Esophagus squamous epithelium (tissue), 5 donors: ENCODE measurements at regions not wholly inside any gene's neighbourhood (a gene's known extent, or its start where the extent isn't known, plus 50 kb on each side); places are given as distances from the start of the nearest gene placed in this dataset.
"Not testable (repeated sequence)": the region's sequence is repeated elsewhere in the genome, so short reads cannot be mapped to it uniquely, and the experiment has no call there.

Experiments
- DNase-seq: peaks from one replicate; lab custom pipeline; 2025; lab: John Stamatoyannopoulos, UW
- H3K27ac ChIP-seq, 4 donors: fragments of 200-600 bp; sonication (generic); one replicate each; pipeline ENCODE4 v1.5.1; 2016 to 2019; ENCODE audit warnings: mild to moderate bottlenecking in 1 of 4
- H3K27me3 ChIP-seq, 4 donors: fragments of 200-600 bp; sonication (generic); 1 replicate in 3 of 4; 2 replicates in 1 of 4; pipeline versions ENCODE4 v1.5.1 to v1.6.0; 2017 to 2021; ENCODE audit warnings: antibody characterized with exemption in 1 of 4
- H3K36me3 ChIP-seq, 3 donors: fragments of 200-600 bp; sonication (generic); one replicate each; pipeline ENCODE4 v1.5.1; 2016 to 2019
- H3K4me1 ChIP-seq, 3 donors: fragments of 200-600 bp; sonication (generic); one replicate each; pipeline ENCODE4 v1.5.1; 2017 to 2019
- H3K4me3 ChIP-seq, 4 donors: fragments of 200-600 bp; sonication (generic); 1 replicate in 3 of 4; 2 replicates in 1 of 4; pipeline ENCODE4 v1.5.1; 2016 to 2019; ENCODE audit warnings: mild to moderate bottlenecking in 2 of 4, moderate library complexity in 1 of 4
- H3K9me3 ChIP-seq, 3 donors: fragments of 200-600 bp; sonication (generic); one replicate each; pipeline ENCODE4 v1.5.1; 2016 to 2019
- POLR2A ChIP-seq, 4 donors: fragments of 450-650 bp; IDR thresholded peaks; one replicate each; pipeline ENCODE4 v1.6.1; 2017; ENCODE audit warnings: antibody characterized with exemption in 4 of 4, mild to moderate bottlenecking in 4 of 4, moderate library complexity in 3 of 4
- WGBS, 2 donors: methylation state at CpG; one replicate each; pipeline ENCODE4 v1.1.5; 2018; 5-methylcytosine and 5-hydroxymethylcytosine counted together
- intact Hi-C: fragments of 100-400 bp; cut with DNase I; formaldehyde crosslinking; loops from one replicate; pipeline ENCODE4 v1.15.0; 2022
- TF ChIP-seq, protein P1 (sequence below), 6 experiments: fragments of 450-650 bp in 4 of 6; fragments of 200-600 bp in 2 of 6; sonication (generic) in 2 of 6; IDR thresholded peaks; one replicate each; pipeline ENCODE4 v1.5.1; 2016 to 2019; ENCODE audit warnings: antibody characterized with exemption in 6 of 6, mild to moderate bottlenecking in 4 of 6, moderate library complexity in 4 of 6
- donor health status: DM: yes; HTN: yes; CAD: no.

DNA sequence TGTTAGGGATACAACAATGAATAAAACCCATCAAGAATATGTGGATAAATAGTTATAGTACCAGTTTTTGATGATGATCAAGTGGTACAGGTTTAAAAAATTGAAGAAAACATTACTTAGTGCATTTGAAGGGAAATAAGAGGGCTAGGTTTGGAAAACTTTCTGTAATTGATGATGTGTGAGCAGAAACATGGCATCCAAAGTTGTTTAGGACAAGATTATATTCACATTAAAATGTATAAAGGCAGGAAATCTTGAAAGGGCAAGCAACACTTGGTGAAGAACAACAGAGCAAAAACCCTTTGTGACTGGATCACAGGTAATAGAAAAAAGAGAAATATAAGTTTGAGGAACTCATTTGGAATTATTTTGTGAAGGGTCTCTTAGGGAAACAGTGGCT is 572.3 kb upstream of the RAG2 start:
- Histone ChIP-seq H3K36me3 (no peaks in the 10 kb centered on the region), H3K4me3 (no peak overlapping the region), H3K27ac (no peak overlapping the region), H3K9me3 (peaks cover 0 to 4% (median 0%) of the 10 kb centered on the region in 3 donors), H3K4me1 (no peaks in the 10 kb centered on the region), H3K27me3 (no peaks in the 10 kb centered on the region)
- intact Hi-C loops, result no loop called here
- DNase-seq, result no peak
- TF ChIP-seq POLR2A (IDR thresholded peaks at IDR 0.05), result no peak
- TF ChIP-seq, protein P1, sequence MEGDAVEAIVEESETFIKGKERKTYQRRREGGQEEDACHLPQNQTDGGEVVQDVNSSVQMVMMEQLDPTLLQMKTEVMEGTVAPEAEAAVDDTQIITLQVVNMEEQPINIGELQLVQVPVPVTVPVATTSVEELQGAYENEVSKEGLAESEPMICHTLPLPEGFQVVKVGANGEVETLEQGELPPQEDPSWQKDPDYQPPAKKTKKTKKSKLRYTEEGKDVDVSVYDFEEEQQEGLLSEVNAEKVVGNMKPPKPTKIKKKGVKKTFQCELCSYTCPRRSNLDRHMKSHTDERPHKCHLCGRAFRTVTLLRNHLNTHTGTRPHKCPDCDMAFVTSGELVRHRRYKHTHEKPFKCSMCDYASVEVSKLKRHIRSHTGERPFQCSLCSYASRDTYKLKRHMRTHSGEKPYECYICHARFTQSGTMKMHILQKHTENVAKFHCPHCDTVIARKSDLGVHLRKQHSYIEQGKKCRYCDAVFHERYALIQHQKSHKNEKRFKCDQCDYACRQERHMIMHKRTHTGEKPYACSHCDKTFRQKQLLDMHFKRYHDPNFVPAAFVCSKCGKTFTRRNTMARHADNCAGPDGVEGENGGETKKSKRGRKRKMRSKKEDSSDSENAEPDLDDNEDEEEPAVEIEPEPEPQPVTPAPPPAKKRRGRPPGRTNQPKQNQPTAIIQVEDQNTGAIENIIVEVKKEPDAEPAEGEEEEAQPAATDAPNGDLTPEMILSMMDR (IDR thresholded peaks at IDR 0.05), result no peak

DNA sequence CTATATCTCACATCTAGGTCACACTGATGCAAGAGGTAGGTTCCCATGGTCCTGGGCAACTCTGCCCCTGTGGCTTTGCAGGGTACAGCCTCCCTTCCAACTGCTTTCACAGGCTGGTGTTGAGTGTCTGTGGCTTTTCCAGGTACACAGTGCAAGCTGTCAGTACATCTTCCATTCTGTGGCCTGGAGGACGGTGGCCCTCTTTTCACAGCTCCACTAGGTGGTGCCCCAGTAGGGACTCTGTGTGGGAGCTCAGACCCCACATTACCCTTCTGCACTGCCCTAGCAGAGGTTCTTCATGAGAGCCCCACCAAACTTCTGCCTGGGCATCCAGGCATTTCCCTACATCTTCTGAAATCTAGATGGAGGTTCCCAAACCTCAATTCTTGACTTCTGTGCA is 547.4 kb upstream of the RAG2 start:
- H3K27me3 ChIP-seq, H3K4me1 ChIP-seq, DNase-seq, H3K36me3 ChIP-seq, intact Hi-C loops, H3K4me3 ChIP-seq, H3K27ac ChIP-seq, H3K9me3 ChIP-seq: not testable (repeated sequence)
- WGBS, 2 donors, result 50 to 57% methylated on average over 1 of the region's 1 CpG

DNA sequence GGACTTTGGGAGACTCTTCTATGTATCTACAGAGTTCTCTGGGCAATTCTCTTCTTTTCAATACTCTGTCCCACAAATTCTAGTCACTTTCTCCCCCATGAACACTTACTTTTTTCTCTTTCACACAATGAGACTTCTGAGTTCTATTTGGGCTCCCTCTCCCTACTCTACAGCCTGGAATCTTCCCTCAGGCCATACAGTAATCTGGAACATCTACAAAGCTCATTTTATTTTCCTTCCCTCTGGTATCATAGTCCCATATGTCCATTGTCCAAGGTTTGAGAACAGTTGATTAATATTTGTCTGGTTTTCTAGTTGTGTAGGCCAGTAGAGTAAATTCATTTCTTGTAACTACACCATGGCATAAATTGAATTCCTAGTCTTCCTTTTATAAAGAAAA is 544.6 kb upstream of the RAG2 start:
- Histone ChIP-seq H3K27me3 (no peaks in the 10 kb centered on the region), H3K9me3 (no peaks in the 10 kb centered on the region), H3K36me3 (no peaks in the 10 kb centered on the region), H3K27ac (no peak overlapping the region), H3K4me1 (no peaks in the 10 kb centered on the region), H3K4me3 (no peak overlapping the region)
- no peak for TF ChIP-seq POLR2A (IDR thresholded peaks at IDR 0.05)
- TF ChIP-seq, protein P1 (IDR thresholded peaks at IDR 0.05), result no peak
- intact Hi-C loops, result no loop called here
- no peak for DNase-seq

DNA sequence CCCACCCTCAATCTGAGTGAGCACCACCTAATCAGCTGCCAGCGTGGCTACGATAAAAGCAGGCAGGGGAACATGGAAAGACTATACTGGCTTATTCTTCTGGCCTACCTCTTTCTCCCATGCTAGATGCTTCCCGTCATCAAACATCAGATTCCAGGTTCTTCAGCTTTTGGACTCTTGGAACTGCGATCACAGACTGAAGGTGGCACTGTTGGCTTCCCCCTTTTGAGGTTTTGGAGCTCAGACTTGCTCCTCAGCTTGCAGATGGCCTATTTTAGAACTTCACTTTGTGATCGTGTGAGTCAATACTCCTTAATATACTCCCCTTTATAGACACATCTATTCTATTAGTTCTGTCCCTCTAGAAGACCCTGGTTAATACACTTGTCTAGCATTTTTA is 543.7 kb upstream of the RAG2 start:
- 60 to 72% methylated on average over 3 to 5 of the region's 5 CpGs for WGBS, 2 donors
- H3K27ac ChIP-seq, result no peak overlapping the region
- no peak overlapping the region for H3K4me3 ChIP-seq
- no peaks in the 10 kb centered on the region for H3K36me3 ChIP-seq
- H3K9me3 ChIP-seq, result no peaks in the 10 kb centered on the region
- DNase-seq, result no peak
- H3K27me3 ChIP-seq, result no peaks in the 10 kb centered on the region
- TF ChIP-seq, protein P1 (IDR thresholded peaks at IDR 0.05), result no peak
- TF ChIP-seq POLR2A (IDR thresholded peaks at IDR 0.05), result no peak
- intact Hi-C loops, result no loop called here
- H3K4me1 ChIP-seq, result no peaks in the 10 kb centered on the region

DNA sequence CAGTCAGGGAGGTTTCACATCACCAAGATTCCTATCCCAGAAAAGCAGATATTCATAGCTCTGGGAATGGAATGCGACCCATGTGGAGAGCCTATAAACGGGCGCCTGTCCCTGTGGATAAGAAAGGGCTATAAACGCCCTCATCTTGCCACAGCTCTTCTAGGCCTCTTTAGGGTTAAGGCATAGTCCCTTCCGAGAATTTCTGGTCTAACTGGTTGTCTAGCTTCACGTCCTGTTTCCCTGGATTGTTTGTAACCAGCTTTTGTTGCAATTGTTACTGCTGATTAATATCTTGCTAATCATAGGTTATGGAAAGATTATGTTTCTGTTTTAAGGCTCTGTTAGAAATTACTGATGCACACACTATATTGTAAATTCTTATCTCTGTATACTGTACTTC is 537.6 kb upstream of the RAG2 start:
- H3K4me3 ChIP-seq, H3K4me1 ChIP-seq, H3K27ac ChIP-seq, DNase-seq, H3K36me3 ChIP-seq, intact Hi-C loops, H3K9me3 ChIP-seq, H3K27me3 ChIP-seq: not testable (repeated sequence)
- WGBS, 2 donors, result 62 to 77% methylated on average over 6 of the region's 6 CpGs

DNA sequence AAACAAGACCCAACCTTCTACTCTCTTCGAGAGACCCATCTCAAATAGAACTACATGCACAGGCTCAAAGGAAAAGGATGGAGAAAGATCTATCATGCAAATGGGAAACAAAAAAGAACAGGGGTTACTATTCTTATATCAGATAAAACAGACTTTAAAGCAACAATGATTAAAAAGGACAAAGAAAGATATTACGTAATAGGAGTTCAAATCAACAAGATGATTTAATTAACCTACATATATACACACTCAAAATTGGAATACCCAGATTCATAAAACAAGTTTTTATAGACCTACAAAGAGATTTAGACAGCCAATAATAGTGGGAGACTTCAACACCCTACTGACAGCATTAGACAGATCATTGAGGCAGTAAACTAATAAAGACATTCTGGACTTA is 536.6 kb upstream of the RAG2 start:
- DNase-seq, result no peak
- no peak overlapping the region for H3K27ac ChIP-seq
- H3K4me3 ChIP-seq, result no peak overlapping the region
- H3K9me3 ChIP-seq, result peaks cover 0 to 16% (median 0%) of the 10 kb centered on the region in 3 donors
- H3K36me3 ChIP-seq, result no peaks in the 10 kb centered on the region
- intact Hi-C loops, result no loop called here
- no peak for TF ChIP-seq POLR2A (IDR thresholded peaks at IDR 0.05)
- TF ChIP-seq, protein P1 (IDR thresholded peaks at IDR 0.05), result no peak
- WGBS, 2 donors, result 40 to 59% methylated on average over 2 of the region's 2 CpGs
- no peaks in the 10 kb centered on the region for H3K27me3 ChIP-seq
- H3K4me1 ChIP-seq, result no peaks in the 10 kb centered on the region
